ENCODE measurements at regions not wholly inside any gene's neighbourhood (a gene's known extent, or its start where the extent isn't known, plus 50 kb on each side); places are given as distances from the start of the nearest gene placed in this dataset.
A peak's percentile ranks its signal among the peaks of the same experiment; 100 is the strongest.
"Not testable (repeated sequence)": the region's sequence is repeated elsewhere in the genome, so short reads cannot be mapped to it uniquely, and the experiment has no call there.

DNA sequence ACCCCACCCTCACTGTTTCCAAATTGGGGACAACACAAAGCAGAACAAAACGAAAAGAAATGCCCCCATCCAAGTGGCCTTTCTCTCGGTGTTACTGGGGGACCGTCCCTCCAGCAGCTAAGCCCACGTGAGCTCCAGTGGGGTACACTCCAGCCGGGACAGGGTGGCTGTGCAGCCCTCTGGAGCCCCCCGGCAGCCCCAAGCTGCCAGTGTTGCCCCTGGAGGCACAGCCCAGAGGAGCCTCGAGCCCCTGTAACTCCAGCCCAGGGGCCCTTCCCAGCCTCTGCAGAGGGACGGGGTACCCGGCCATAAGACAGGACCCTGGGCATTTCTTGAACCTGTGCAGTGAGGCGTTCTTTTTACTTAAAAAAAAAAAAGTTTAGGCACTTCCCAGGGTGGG, 124.5 kb upstream of the KCTD7 start:
- no peak for DNase-seq

GRCh38 chr7:66505009-66505408, 123.7 kb upstream of the KCTD7 start:
- no peak for DNase-seq

DNA sequence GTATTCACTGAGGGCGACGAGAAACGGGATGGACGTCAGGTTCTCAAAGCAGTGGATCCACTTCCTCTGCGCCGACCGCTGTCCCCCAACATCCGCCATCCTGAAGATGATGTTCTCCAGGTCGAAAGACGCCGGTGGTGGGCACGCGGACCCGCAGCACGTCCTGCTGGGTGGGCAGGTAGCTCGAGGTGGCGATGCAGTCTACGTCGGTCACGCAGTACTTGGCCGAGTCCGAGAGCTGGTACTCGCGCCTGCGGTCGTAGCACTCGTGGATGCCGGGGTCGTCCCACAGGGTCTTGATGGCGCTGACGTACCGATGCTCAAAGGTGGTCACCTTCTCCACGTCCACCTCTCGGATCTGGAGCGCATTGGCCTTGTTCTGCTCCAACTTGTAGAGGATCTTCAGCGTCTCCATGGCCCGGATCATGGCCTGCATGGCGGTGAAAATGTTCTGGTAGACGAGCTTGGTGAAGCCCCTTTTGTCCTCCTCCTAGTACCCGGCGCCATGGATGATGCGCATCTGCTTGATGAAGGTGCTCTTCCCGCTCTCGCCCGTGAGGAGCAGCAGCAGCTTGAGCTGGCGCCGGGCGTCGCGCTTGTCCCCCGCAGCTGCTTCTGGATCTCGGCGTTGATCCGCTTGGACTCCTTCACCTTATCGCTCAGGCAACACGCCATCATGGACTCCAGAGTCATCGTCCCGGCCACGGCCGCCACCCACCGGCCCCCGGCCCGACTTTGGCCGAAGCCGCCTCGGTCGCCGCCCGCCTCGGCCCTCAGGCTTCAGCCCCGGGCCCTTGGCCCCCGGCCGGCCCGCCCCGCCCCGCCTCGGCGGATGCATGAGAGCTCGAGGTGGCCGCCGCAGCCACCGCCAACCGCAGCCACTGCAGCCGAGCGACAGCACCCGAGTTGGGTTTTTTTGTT, 122.9 kb upstream of the KCTD7 start:
- DNase-seq, result no peak

DNA sequence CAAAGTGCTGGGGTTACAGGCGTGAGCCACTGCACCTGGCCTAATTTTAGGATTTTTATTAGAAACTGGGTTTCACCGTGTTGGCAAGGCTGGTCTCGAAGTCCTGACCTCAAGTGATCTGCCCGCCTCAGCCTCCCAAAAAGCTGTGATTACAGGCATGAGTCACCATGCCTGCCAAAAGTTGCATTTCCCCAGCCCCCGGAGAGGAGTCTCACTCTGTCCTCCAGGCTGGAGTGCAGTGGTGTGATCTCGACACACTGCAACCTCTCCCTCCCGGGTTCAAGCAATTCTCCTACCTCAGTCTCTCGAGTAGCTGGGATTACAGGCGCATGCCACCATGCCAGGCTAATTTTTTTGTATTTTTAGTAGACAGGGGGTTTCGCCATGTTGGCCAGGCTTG, 122.0 kb upstream of the KCTD7 start:
- peak; percentile 25 for DNase-seq

- DNase-seq, result no peak
These were observed 120.9 kb upstream of the KCTD7 start for GRCh38 chr7:66507764-66508296.

DNA sequence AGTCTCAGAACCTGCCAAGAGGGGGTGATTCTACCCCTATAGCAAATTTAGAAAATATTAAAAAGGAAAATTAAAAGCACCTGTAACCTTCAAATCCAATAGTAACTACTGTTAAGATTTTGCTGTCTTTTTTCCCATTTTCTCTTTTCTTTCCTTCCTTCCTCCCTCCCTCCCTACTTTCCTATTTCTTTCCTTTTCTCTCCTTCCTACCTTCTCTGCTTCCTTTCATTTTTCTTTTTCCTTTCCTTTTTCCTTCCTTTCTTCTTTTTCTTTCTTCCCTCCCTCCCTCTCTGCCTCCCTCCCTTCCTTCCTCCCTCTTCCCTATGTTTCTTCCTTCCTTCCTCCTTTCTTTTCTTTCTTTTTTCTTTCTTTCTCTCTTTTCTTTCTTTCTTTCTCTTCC, 120.2 kb upstream of the KCTD7 start:
- DNase-seq, result no peak

DNA sequence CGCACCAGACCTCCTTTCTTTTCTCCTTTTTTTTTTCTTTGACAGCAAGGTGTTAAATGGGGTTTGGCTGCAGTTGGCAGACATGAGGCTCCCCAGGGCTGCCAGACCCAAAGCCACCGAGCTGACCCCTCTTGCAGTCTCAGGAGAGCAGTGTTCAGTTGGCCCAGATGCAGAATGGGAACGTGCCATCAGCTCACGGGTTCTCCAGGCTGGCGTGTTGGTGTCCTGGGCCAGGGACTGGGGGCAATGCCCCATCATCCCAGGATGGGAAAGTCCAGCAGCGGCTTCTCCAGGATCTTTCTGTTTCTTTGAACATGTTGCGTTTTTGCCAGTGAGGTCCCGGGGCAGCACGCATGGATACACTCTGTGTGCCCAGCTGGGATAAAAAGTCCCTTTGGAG, 114.6 kb upstream of the KCTD7 start:
- DNase-seq, result no peak

DNA sequence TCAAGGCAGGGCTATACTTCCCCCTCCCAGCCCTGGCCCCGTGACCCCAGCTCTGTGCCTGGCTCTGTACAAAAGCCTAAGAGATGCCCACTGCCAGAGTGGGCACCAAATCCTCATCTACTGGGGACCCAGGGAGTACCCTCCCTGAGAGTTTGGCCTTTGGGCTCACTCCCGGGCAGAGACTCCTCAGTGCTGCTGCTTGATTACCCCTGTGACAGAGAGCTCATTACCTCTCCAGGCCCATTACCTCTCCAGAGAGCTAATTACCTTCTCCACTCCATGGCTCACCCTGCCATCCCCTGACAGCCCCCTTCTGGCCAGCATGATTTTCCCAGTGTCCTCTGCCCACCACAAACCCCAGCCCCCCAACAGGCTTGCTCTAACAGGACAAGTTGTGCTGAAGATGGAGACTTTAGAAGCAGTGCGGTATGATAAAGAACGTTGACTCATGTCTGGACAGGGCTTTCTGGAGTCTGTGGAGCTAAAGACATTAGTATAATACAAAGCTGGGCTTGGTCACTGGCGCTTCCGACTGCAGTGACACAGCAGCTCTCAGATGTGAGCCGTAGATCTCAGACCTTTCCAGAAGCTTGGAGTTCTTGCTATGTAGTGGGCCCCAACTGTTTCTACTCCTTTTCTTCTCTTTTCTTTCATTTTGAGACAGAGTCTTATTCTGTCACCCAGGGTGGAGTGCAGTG, 111.3 kb upstream of the KCTD7 start:
- no peak for DNase-seq

DNA sequence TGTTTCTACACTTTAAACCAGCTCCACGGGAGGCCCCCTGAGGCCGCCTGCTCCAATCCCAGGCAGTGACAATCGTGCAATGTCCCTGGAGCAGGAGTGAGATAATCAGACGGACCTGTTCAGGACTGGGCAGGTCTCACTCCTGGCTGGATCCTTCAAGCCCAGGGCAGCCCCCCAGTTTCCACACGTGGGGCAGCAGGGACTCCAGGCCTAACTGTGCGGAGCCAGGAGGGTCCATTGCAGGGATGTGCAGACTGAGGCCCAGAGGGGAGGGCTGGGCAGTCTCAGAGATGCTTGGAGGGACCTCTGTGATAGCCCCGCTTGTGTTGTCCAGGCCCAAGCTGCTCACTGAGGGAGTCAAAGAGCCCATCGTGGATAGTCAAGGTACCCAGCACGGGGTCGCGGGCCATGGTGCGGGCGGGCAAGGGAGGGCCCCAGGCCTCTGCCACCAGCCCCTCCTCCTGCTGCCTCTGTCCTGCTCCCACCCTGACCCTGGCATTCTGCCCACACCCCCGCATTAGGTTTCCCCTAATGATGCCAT, 110.5 kb upstream of the KCTD7 start:
- DNase-seq, result no peak

GRCh38 chr7:66521675-66522074, 107.0 kb upstream of the KCTD7 start:
- no peak for DNase-seq

GRCh38 chr7:66522518-66522917, 106.2 kb upstream of the KCTD7 start:
- DNase-seq, result no peak

GRCh38 chr7:66523409-66523808, 105.3 kb upstream of the KCTD7 start:
- DNase-seq, result no peak

DNA sequence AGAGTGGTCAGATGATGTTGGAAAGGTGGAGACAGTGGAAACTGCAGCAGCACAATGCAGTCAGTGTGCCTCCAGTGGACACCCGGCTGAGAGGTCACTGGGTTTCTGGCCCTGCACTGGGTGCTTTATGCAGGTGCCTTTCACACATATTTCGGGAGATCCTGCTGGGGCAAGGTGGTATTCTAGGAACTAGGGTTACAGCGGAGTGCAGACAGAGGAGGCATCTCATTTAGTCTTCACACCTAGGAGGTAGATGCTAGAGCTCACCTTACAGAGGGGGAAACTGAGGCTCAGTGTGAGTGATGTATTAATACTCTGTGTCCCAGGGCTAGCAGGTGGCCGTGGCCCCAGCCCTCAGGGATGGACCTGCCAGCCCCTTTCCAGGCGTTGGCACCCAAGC, 103.9 kb upstream of the KCTD7 start:
- DNase-seq, result no peak

DNA sequence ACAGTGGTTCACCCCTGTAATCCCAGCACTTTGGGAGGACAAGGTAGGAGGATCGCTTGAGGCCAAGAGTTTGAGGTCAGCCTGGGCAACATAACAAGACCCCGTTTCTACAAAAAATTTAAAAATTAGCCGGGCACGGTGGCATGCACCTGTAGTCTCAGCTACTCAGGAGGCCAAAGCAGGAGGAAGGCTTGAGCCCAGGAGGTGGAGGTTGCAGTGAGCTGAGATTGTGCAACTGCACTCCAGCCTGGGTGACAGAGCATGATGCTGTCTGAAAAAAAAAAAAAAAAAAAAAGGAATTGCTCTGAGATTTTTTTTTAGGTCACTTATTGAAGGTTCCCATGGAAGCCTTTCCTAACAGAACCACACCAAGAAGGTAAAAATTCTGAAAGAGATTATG, 101.9 kb upstream of the KCTD7 start:
- DNase-seq, result not testable (repeated sequence)

GRCh38 chr7:66528652-66529051, 100.0 kb upstream of the KCTD7 start:
- DNase-seq, result no peak

DNA sequence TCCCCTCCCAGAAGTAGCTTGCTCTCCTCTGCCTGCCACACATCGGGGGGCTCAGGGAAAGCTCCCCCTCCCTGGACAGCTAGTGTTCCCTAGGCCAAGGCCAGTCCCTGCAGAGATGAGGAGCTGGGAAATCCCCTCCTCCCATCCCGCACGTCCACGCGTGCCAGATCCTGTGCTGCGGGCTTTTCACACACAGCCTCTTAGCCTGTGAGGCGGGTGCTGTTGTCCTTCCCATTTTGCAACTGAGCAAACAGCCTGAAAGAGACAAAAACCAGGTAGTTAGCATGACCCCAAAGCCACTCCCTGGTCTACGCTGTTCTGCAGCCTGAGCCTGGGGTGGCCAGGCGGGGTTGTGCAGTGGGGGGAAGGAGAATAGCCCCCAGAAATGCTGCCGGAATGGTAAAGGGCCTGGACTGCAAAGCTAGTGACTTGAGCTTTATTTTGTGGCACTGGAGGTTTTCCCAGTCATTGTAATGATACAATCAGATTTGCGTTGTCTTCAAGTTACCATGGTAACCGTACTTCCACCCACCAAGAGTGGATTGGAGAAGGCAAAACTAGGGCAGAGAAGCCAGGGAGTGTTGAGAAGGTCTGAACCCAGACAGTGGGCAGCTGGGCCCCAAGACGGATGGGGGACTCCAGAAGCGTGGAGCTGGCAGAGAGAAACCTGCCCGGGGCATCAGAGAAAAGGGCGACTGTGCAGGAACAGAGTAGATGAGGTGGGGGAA, 98.6 kb upstream of the KCTD7 start:
- DNase-seq, result no peak

GRCh38 chr7:66535414-66536329, 93.0 kb upstream of the KCTD7 start:
- no peak for DNase-seq

- DNase-seq, result no peak
These were observed 91.3 kb upstream of the KCTD7 start for GRCh38 chr7:66537380-66537779.

GRCh38 chr7:66537876-66538275, 90.8 kb upstream of the KCTD7 start:
- DNase-seq, result no peak

GRCh38 chr7:66539264-66539623, 89.4 kb upstream of the KCTD7 start:
- DNase-seq, result no peak

DNA sequence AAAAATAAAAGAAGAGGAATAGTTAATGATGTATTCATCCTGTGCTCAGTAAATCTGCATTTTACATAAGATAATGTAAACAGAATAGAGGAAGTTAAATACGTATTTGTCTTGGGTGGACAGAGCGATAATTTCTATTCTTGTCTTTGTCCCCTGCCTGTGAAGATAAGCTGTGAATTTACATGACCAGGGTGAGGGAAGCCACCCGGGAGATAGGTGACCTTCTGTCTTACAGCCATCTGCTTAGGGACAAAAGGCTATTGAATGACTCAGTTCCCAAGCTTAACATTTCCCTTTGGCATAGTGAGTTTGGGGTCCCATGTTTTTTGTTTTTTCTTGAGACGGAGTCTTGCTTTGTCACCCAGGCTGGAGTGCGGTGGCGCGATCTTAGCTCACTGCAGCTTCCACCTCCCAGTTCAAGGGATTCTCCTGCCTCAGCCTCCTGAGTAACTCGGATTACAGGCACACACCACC, 88.7 kb upstream of the KCTD7 start:
- DNase-seq, result no peak

DNA sequence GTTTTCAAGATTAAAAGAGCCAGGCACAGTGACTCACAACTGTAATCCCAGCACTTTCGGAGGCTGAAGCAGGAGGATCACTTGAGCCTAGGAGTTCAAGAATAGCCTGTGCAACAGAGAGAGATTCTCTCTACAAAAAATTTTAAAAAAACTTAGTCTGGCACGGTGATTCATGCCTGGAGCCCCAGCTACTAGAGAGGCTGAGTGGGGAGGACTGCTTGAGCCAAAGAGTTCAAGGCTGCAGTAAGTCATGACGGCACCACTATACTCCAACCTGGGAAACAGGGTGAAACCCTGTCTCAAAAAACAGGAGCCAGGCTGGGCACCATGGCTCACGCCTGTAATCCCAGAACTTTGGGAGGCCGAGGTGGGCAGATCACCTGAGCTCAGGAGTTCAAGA, 86.6 kb upstream of the KCTD7 start:
- peak; percentile 5 for DNase-seq

All from fibroblast of skin of right quadriceps (primary cell).